ENCODE measurements at regions not wholly inside any gene's neighbourhood (a gene's known extent, or its start where the extent isn't known, plus 50 kb on each side); places are given as distances from the start of the nearest gene placed in this dataset.

GRCh38 chr16:86072328-86073102 lies 173.6 kb downstream of the IRF8 start:
- peaks cover 0 to 8% (median 0%) of the 10 kb centered on the region in 4 experiments for H3K4me1 ChIP-seq (ENCODE audit: control extremely low read depth in 1 of 4, control insufficient read depth in 4 of 4, insufficient read depth in 4 of 4, low read length in 3 of 4)
- H3K36me3 ChIP-seq (ENCODE audit: control insufficient read depth in 4 of 4, insufficient read depth in 4 of 4, low read length in 3 of 4), result no peaks in the 10 kb centered on the region
- POLR2A ChIA-PET, result no interaction called here
- WGBS (ENCODE audit: insufficient coverage), result 53% methylated on average over 19 of the region's 21 CpGs
- no peak overlapping the region for H3K27ac ChIP-seq (ENCODE audit: insufficient read depth in 1 of 2, low read depth in 1 of 2, low read length in 2 of 2, poor library complexity in 1 of 2, severe bottlenecking in 2 of 2)
- DNase-seq, result peak; percentile 66 to 76 (median 68)
- peaks cover 0 to 4% (median 0%) of the 10 kb centered on the region in 5 experiments for H3K9me3 ChIP-seq (ENCODE audit: control extremely low read depth in 1 of 5, control insufficient read depth in 4 of 5, insufficient read depth in 2 of 5, low read depth in 1 of 5, low read length in 4 of 5)
- H3K27me3 ChIP-seq (replicated peaks in 2 of 5; ENCODE audit: control insufficient read depth in 4 of 5, insufficient read depth in 5 of 5, low read length in 4 of 5), result peaks cover 0 to 64% (median 16%) of the 10 kb centered on the region in 5 experiments
- CTCF ChIA-PET, result interaction anchor here (0.8 to 4.4 kb wide), 10 partner anchors 11 to 448 kb away, joined by 3 to 36 read pairs (median 4); no protein-coding TSS in a partner anchor
- no peak overlapping the region for H3K4me3 ChIP-seq (ENCODE audit: control insufficient read depth in 1 of 7, extremely low read depth in 1 of 7, insufficient read depth in 4 of 7, low read depth in 2 of 7, low read length in 6 of 7)

DNA sequence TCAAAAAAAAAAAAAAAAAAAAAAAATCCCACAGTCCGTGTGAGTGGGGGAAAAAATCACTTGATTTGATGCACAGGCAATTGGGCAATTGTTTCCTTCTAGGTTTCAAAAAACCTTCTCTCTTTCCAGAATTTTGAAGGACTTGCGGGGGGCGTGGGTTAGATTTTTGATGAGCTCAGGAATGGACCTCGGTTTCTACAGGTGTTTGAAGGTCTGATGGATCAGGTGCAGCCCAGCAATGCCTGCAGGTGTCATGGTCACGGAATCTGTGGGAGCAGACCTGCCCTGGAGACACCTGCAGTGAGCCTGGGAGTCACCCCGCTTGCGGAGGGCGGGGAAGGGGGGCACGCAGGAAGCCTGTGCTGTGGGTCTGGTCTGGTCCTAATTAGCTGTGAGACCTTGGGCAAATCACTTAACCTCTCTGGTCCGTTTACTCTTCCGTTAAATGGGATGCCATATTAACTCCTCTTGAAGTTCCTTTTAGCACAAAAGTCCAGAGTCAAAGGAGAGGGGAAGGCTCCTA lies 174.2 kb downstream of the IRF8 start:
- no peak for DNase-seq
- H3K36me3 ChIP-seq (ENCODE audit: control insufficient read depth in 4 of 4, insufficient read depth in 4 of 4, low read length in 3 of 4), result no peaks in the 10 kb centered on the region
- POLR2A ChIA-PET, result no interaction called here
- H3K4me1 ChIP-seq (ENCODE audit: control extremely low read depth in 1 of 4, control insufficient read depth in 4 of 4, insufficient read depth in 4 of 4, low read length in 3 of 4), result peaks cover 0 to 8% (median 0%) of the 10 kb centered on the region in 4 experiments
- CTCF ChIA-PET, result interaction anchor here (0.8 to 4.4 kb wide), 8 partner anchors 11 to 447 kb away, joined by 3 to 36 read pairs (median 4); no protein-coding TSS in a partner anchor
- 80% methylated on average over 6 of the region's 11 CpGs for WGBS (ENCODE audit: insufficient coverage)
- peaks cover 0 to 4% (median 0%) of the 10 kb centered on the region in 5 experiments for H3K9me3 ChIP-seq (ENCODE audit: control extremely low read depth in 1 of 5, control insufficient read depth in 4 of 5, insufficient read depth in 2 of 5, low read depth in 1 of 5, low read length in 4 of 5)
- H3K27ac ChIP-seq (ENCODE audit: insufficient read depth in 1 of 2, low read depth in 1 of 2, low read length in 2 of 2, poor library complexity in 1 of 2, severe bottlenecking in 2 of 2), result no peak overlapping the region
- H3K4me3 ChIP-seq (ENCODE audit: control insufficient read depth in 1 of 7, extremely low read depth in 1 of 7, insufficient read depth in 4 of 7, low read depth in 2 of 7, low read length in 6 of 7), result no peak overlapping the region
- peaks cover 0 to 65% (median 14%) of the 10 kb centered on the region in 5 experiments for H3K27me3 ChIP-seq (replicated peaks in 2 of 5; ENCODE audit: control insufficient read depth in 4 of 5, insufficient read depth in 5 of 5, low read length in 4 of 5)

- DNase-seq, result no peak
- no peaks in the 10 kb centered on the region for H3K9me3 ChIP-seq (ENCODE audit: control extremely low read depth in 1 of 5, control insufficient read depth in 4 of 5, insufficient read depth in 2 of 5, low read depth in 1 of 5, low read length in 4 of 5)
- WGBS (ENCODE audit: insufficient coverage), result 91% methylated on average over 5 of the region's 9 CpGs
- ChIA-PET POLR2A (no interaction called here), CTCF (interaction anchor here (1.0 to 4.4 kb wide), 6 partner anchors 23 to 444 kb away, joined by 3 to 36 read pairs (median 4); no protein-coding TSS in a partner anchor)
- H3K27me3 ChIP-seq (replicated peaks in 2 of 5; ENCODE audit: control insufficient read depth in 4 of 5, insufficient read depth in 5 of 5, low read length in 4 of 5), result peaks cover 0 to 62% (median 9%) of the 10 kb centered on the region in 5 experiments
- no peak overlapping the region for H3K4me3 ChIP-seq (ENCODE audit: control insufficient read depth in 1 of 7, extremely low read depth in 1 of 7, insufficient read depth in 4 of 7, low read depth in 2 of 7, low read length in 6 of 7)
- peaks cover 0 to 8% (median 0%) of the 10 kb centered on the region in 4 experiments for H3K4me1 ChIP-seq (ENCODE audit: control extremely low read depth in 1 of 4, control insufficient read depth in 4 of 4, insufficient read depth in 4 of 4, low read length in 3 of 4)
- H3K27ac ChIP-seq (ENCODE audit: insufficient read depth in 1 of 2, low read depth in 1 of 2, low read length in 2 of 2, poor library complexity in 1 of 2, severe bottlenecking in 2 of 2), result no peak overlapping the region
- H3K36me3 ChIP-seq (ENCODE audit: control insufficient read depth in 4 of 4, insufficient read depth in 4 of 4, low read length in 3 of 4), result no peaks in the 10 kb centered on the region
Observed at GRCh38 chr16:86073763-86074493, 175.0 kb downstream of the IRF8 start.

GRCh38 chr16:86074651-86075487 lies 175.9 kb downstream of the IRF8 start:
- 62% methylated on average over 16 of the region's 20 CpGs for WGBS (ENCODE audit: insufficient coverage)
- no peak for DNase-seq
- Histone ChIP-seq H3K9me3 (ENCODE audit: control extremely low read depth in 1 of 5, control insufficient read depth in 4 of 5, insufficient read depth in 2 of 5, low read depth in 1 of 5, low read length in 4 of 5) (no peaks in the 10 kb centered on the region), H3K27me3 (replicated peaks in 2 of 5; ENCODE audit: control insufficient read depth in 4 of 5, insufficient read depth in 5 of 5, low read length in 4 of 5) (peaks cover 0 to 62% (median 7%) of the 10 kb centered on the region in 5 experiments), H3K27ac (ENCODE audit: insufficient read depth in 1 of 2, low read depth in 1 of 2, low read length in 2 of 2, poor library complexity in 1 of 2, severe bottlenecking in 2 of 2) (no peak overlapping the region), H3K4me1 (ENCODE audit: control extremely low read depth in 1 of 4, control insufficient read depth in 4 of 4, insufficient read depth in 4 of 4, low read length in 3 of 4) (peaks cover 0 to 4% (median 0%) of the 10 kb centered on the region in 4 experiments), H3K4me3 (ENCODE audit: control insufficient read depth in 1 of 7, extremely low read depth in 1 of 7, insufficient read depth in 4 of 7, low read depth in 2 of 7, low read length in 6 of 7) (no peak overlapping the region), H3K36me3 (ENCODE audit: control insufficient read depth in 4 of 4, insufficient read depth in 4 of 4, low read length in 3 of 4) (no peaks in the 10 kb centered on the region)
- ChIA-PET POLR2A (interaction anchor here (0.6 kb wide), 1 partner anchor 482 kb away, joined by 5 read pairs; no protein-coding TSS in a partner anchor), CTCF (no interaction called here)

DNA sequence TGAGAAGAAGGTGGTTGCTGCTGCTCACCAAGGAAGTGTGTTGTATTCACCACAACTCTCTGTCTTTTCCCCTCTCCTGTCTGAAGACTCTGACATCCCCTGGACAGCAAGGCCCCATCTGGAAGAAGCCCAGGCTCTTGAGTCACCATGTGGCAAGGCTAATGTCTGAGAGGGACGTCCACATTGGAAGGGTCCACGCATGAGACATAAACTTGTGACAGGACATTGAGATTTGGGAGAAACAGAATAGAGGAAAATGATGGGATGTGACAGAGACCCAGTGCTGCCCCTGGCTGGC lies 176.5 kb downstream of the IRF8 start:
- POLR2A ChIA-PET, result interaction anchor here (0.6 kb wide), 1 partner anchor 481 kb away, joined by 5 read pairs; no protein-coding TSS in a partner anchor
- H3K27ac ChIP-seq (ENCODE audit: insufficient read depth in 1 of 2, low read depth in 1 of 2, low read length in 2 of 2, poor library complexity in 1 of 2, severe bottlenecking in 2 of 2), result no peak overlapping the region
- H3K36me3 ChIP-seq (ENCODE audit: control insufficient read depth in 4 of 4, insufficient read depth in 4 of 4, low read length in 3 of 4), result no peaks in the 10 kb centered on the region

GRCh38 chr16:86075839-86076440 lies 177.0 kb downstream of the IRF8 start:
- 96% methylated on average over 7 of the region's 9 CpGs for WGBS (ENCODE audit: insufficient coverage)
- H3K4me3 ChIP-seq (ENCODE audit: control insufficient read depth in 1 of 7, extremely low read depth in 1 of 7, insufficient read depth in 4 of 7, low read depth in 2 of 7, low read length in 6 of 7), result no peak overlapping the region
- ChIA-PET POLR2A (interaction anchor here (0.6 kb wide), 1 partner anchor 481 kb away, joined by 5 read pairs; no protein-coding TSS in a partner anchor), CTCF (interaction anchor here (1.2 to 1.9 kb wide), 2 partner anchors 442 to 444 kb away, joined by 4 to 8 read pairs; no protein-coding TSS in a partner anchor)
- H3K27me3 ChIP-seq (replicated peaks in 2 of 5; ENCODE audit: control insufficient read depth in 4 of 5, insufficient read depth in 5 of 5, low read length in 4 of 5), result peaks cover 0 to 62% (median 11%) of the 10 kb centered on the region in 5 experiments
- DNase-seq, result no peak
- H3K36me3 ChIP-seq (ENCODE audit: control insufficient read depth in 4 of 4, insufficient read depth in 4 of 4, low read length in 3 of 4), result no peaks in the 10 kb centered on the region
- H3K4me1 ChIP-seq (ENCODE audit: control extremely low read depth in 1 of 4, control insufficient read depth in 4 of 4, insufficient read depth in 4 of 4, low read length in 3 of 4), result no peaks in the 10 kb centered on the region
- H3K27ac ChIP-seq (ENCODE audit: insufficient read depth in 1 of 2, low read depth in 1 of 2, low read length in 2 of 2, poor library complexity in 1 of 2, severe bottlenecking in 2 of 2), result no peak overlapping the region
- H3K9me3 ChIP-seq (ENCODE audit: control extremely low read depth in 1 of 5, control insufficient read depth in 4 of 5, insufficient read depth in 2 of 5, low read depth in 1 of 5, low read length in 4 of 5), result no peaks in the 10 kb centered on the region

More for the DNA sequence above, 176.5 kb downstream of the IRF8 start:
- CTCF ChIA-PET, result interaction anchor here (1.9 kb wide), 1 partner anchor 443 kb away, joined by 8 read pairs; no protein-coding TSS in a partner anchor
- Histone ChIP-seq H3K27me3 (replicated peaks in 2 of 5; ENCODE audit: control insufficient read depth in 4 of 5, insufficient read depth in 5 of 5, low read length in 4 of 5) (peaks cover 0 to 62% (median 9%) of the 10 kb centered on the region in 5 experiments), H3K4me3 (ENCODE audit: control insufficient read depth in 1 of 7, extremely low read depth in 1 of 7, insufficient read depth in 4 of 7, low read depth in 2 of 7, low read length in 6 of 7) (no peak overlapping the region), H3K9me3 (ENCODE audit: control extremely low read depth in 1 of 5, control insufficient read depth in 4 of 5, insufficient read depth in 2 of 5, low read depth in 1 of 5, low read length in 4 of 5) (no peaks in the 10 kb centered on the region), H3K4me1 (ENCODE audit: control extremely low read depth in 1 of 4, control insufficient read depth in 4 of 4, insufficient read depth in 4 of 4, low read length in 3 of 4) (no peaks in the 10 kb centered on the region)
- no peak for DNase-seq
- no CpG with 5 or more reads among the region's 2 CpGs for WGBS (ENCODE audit: insufficient coverage)
